Putamen (tissue), 1 donor: ENCODE measurements at regions not wholly inside any gene's neighbourhood (a gene's known extent, or its start where the extent isn't known, plus 50 kb on each side); places are given as distances from the start of the nearest gene placed in this dataset.
A peak's percentile ranks its signal among the peaks of the same experiment; 100 is the strongest.

ENCODE experiments used
- DNase-seq: peaks from one replicate; pipeline ENCODE4 v3.0.0-alpha.2; 2016; ENCODE audit warnings: low spot score

GRCh38 chr2:79453918-79454317, 58.9 kb upstream of the CTNNA2 start:
- no peak for DNase-seq

DNA sequence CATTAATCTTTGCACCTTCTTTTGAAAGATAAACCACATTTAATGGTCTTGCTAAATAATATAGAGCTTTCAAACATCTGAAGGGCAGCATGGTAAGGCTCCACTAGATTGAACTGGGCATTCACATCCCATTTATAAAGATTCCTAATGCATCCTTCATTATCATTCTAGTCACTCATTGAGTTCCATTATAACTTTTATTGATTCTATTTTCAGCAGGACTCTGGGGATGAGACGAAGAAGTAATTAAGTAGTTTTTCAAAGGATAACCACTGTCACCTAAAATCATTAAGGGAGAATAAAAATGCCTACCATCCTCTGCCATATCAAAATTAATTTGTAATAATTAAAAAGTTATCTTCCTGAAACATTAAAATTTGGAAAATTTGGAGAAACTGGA, 60.2 kb upstream of the CTNNA2 start:
- no peak for DNase-seq

GRCh38 chr2:79447463-79447862, 65.4 kb upstream of the CTNNA2 start:
- no peak for DNase-seq

DNA sequence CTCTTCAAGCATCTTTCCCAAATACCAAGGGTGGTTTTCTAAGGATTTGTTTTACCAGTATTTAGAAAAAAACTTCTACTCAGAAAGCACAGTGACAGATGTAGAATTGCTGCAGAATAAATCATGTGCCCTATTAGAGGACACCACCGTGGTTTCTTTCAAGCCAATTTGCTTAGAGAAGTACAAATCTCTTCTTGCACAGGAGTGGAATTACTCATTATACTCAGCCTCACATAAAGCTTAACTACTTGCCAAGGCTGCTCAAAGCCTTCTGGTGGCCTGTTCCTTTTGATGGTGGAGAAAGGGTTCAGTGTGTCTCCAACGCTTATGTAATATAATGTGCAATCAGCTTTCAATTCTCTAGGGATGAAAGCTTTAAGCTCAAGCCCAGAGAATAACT, 66.5 kb upstream of the CTNNA2 start:
- DNase-seq: peak; percentile 35

GRCh38 chr2:79437433-79438267, 75.2 kb upstream of the CTNNA2 start:
- DNase-seq: no peak

- no peak for DNase-seq
These were observed 78.5 kb upstream of the CTNNA2 start for GRCh38 chr2:79434362-79434761.

- peak; percentile 71 for DNase-seq
These were observed 80.1 kb upstream of the CTNNA2 start for GRCh38 chr2:79432731-79433146.

GRCh38 chr2:79428745-79429144, 84.1 kb upstream of the CTNNA2 start:
- no peak for DNase-seq

DNA sequence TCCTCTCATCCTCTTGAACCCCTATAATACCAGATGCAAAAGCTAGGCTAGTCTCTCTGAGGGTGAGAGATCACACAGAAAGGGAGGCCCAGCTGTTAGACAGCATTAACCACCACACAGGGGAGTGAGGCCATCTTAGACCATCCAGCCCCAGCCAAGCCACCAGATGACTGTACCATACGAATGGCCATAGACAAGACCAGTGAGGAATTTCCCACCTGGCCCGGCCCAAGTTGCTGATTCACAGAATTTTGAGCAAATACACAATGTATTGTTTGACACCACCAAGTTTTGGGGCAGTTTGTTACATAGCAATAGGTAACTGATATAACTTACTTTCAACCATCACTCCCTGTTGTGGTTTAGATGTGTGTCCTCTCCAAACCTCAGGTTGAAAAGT, 98.2 kb upstream of the CTNNA2 start:
- DNase-seq: no peak

GRCh38 chr2:79394485-79394859, 118.4 kb upstream of the CTNNA2 start:
- no peak for DNase-seq

DNA sequence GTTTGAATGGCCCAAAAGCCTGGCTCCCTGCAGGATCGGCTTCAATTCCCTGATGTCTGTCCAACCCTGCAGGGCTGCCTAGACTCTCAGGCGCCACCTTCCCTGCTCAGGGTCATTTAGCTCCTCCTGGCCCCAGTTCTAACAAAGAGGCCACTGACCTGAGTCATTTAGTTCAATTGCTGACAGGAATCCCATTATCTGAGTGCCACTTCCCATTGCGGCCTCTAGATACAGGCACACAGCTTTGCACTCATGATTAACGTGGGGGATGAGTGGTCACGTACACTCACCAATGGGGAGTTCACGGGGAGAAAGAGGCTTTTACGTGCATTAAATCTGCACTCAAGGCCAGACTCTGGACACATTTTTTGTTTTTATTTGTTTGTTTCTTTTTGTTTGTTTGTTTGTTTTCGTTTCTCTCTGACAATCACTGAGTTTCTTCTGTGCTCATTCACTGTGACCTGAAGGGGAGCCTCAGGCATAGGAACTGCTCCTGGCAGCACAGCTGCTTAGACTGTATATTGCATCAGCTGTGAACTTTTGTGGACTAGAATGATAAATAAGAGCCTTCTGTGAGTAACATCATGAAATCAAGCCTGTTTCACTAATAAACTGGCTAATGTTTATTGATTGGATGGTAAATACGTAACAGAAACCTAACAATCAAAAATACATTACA, 118.9 kb upstream of the CTNNA2 start:
- no peak for DNase-seq

DNA sequence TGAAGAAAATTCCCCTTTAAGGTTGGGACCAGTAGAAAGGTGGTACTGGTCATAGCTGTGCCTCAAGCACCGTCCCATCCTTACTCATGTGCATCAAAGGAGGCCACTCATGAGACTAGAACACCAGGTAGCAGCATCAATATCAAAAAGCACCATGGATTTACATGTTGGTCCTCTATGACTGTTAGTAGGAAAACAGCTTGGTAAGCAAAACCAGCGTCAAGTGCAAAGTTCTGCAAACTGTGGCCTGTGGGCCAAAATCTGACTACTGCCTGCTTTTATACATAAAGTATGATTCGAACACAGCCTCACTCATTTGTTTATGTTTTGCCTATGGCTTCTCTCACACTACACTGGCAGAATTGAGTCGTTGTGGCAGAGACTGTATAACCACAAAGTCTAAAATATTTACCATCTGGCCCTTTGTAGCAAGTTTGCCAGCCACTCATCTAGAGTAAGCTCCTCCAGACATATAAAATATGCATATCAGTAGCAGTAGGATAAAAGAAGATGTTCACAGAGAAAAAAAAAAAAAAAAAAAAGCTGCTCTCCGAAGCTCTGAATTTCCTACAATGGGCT, 119.7 kb upstream of the CTNNA2 start:
- no peak for DNase-seq

DNA sequence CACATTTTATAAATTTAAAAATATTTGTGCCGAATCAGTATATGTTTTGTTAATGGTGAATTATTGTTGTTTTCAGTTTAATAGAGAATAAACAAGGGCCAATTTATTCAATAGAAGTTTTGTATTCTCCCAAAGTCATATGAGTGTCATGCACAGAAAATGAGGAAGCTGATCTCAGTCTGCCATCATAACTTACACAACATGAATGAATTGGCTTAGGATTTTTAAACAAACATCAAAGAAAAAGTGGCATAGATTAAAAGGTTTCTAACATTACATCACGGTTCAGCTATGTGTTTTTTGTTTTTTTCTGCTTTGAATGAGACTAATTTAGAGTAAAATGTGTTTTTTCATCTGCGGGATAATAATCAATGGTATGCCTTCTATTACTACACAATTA, 123.4 kb upstream of the CTNNA2 start:
- DNase-seq: peak; percentile 48

GRCh38 chr2:79388024-79388423, 124.8 kb upstream of the CTNNA2 start:
- no peak for DNase-seq

- DNase-seq: no peak
These were observed 125.4 kb upstream of the CTNNA2 start for GRCh38 chr2:79387431-79387830.

DNA sequence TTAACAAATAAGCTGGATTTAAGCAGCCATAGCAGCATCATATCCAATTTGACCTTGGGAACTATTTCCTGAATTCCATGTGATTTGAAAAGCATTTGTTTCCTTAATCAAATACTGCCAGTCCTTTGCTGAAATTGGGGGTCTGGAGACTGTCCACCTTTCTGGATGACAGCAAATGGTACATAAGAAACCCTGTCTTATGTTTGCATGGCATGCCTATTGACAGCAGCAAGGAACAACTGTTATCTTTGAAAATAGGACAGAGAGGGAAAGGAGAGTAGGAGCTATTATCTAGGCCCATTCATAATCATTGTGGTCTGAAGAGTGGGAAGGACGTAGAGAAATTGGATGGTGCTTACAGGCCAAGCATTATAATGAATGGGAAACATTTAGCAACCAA, 129.2 kb upstream of the CTNNA2 start:
- no peak for DNase-seq

DNA sequence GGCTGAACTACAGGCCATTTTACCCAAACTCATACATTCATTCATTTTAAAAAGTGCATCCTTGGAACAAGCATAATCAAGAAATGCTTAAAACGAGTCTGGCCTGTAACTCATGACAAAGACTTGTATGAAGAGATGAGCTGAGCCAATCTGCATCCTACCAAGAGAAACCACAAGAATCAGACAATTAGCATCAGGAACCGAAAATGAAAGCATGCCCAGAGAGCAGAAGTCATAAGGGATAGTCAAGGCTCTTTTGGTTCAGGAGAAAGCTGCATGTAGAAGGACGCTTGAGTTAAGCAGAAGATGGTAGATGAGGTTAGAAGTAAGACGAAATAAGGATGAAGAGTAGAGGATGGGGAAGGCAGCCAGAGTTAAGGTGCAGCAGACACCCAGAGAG, 137.0 kb upstream of the CTNNA2 start:
- DNase-seq: no peak

DNA sequence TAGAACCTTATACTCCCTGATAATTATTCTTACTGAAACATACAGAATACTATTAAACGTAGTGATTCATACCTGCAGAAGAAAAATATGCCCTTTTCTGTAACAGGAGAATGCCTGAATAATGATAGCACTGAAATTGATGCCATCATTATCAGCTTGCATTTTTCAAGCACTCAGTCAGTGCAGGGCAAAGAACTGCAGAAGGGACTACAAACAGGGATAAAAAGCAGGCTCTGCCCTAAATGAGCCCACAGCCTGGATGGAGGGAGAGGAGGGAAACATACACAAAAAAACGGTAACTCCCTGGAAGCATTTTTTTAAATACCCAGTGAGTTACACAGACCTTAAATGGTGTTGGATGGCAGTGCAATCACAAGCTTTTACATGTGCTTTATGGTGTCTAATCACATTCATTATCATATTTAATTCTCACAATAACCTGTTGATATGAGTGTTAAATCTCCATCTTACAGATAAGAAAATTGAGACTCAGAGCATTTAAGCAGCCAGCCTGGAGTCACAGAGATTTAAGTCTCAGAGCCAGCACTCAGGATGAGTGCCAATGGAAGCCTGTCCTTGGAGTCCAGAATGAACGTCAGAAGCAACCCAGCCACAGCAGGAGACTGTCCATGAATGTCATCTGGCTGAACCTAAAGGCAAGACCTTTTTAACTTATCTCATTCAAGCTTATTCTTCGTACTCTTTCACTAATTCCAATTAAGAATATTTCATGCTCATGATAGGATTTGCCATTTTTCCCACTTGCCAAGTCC, 139.3 kb upstream of the CTNNA2 start:
- DNase-seq: no peak

DNA sequence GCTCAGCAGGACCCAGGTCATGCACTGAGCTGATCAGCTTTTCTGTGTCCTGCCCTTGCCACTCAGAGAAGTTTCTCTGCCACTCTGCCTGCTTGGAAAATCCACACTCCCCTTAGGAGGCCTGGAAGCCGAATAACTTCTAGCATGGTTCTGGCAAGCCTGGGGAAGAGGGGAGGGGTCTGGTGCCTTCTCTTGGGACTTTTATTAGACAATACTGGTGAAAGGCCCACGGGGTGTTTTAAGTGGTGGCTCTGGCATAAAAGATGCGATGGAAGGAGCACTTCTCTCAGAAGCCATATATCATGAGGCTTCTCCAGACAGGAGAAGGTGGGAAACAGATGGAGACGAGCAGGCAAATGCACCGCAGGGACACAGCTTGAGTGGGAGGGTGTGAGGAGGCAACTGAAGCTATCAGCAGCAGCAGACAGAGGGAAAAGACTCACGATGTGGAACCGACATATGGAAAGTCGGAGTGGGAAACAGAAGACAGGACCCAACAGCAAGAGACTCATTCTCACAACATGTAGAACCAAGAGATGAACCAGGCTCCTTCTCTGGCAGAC, 141.8 kb upstream of the CTNNA2 start:
- DNase-seq: no peak

GRCh38 chr2:79369127-79369526, 143.7 kb upstream of the CTNNA2 start:
- DNase-seq: peak; percentile 48

DNA sequence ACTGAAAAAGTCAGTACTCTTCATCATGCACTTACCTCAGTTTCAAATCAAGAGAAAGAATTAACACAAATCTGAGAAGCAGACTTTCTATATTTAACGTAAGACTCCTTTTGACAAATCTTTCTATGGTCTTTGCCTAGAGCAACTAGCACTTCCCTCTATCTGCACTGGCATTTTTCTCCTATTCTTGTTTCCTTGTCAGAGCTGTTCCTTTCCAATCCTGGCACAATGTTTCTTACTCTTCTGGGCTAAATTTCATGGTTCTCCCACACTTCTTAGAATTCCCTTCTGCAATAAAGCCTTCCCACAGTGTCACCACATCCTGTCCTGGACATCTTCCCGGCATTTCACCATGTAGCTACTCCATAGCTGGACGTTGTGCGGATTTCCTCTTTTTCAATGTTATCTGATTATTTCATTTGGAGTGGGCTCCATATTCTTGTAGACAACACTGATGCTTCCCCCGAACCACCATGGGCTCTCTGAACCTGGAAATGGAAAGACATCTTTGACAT, 144.7 kb upstream of the CTNNA2 start:
- DNase-seq: no peak

- DNase-seq: no peak
These were observed 153.4 kb upstream of the CTNNA2 start for GRCh38 chr2:79359419-79359818.
